Natural killer cell (primary cell): ENCODE measurements at regions not wholly inside any gene's neighbourhood (a gene's known extent, or its start where the extent isn't known, plus 50 kb on each side); places are given as distances from the start of the nearest gene placed in this dataset.

Experiments used
- ATAC-seq, 3 donors: fragments of 150-1000 bp in 2 of 3; fragments of 200-7000 bp in 1 of 3; cut with Tn5 transposase; 1 replicate in 1 of 3; 2 replicates in 2 of 3; pipeline ENCODE4 v1.10.0; 2021; ENCODE audit warnings: mild to moderate bottlenecking in 2 of 3, moderate library complexity in 2 of 3
- DNase-seq, 2 donors: peaks; one replicate each; pipeline versions ENCODE4 v3.0.0 to v3.0.0-alpha.2; 2013 to 2021; ENCODE audit warnings: mixed read lengths in 1 of 2
- H3K27ac ChIP-seq: one replicate; pipeline ENCODE4 v1.5.1; 2013; ENCODE audit warnings: mild to moderate bottlenecking, low read length
- H3K27me3 ChIP-seq: one replicate; pipeline ENCODE4 v1.6.1; 2013; ENCODE audit warnings: low read length; ENCODE audit not compliant: control insufficient read depth, insufficient read depth
- H3K36me3 ChIP-seq: one replicate; pipeline ENCODE4 v1.6.1; 2013; ENCODE audit warnings: low read length; ENCODE audit not compliant: control insufficient read depth, insufficient read depth
- H3K4me1 ChIP-seq: one replicate; pipeline ENCODE4 v1.6.1; 2013; ENCODE audit warnings: low read length; ENCODE audit not compliant: control insufficient read depth, insufficient read depth
- H3K4me3 ChIP-seq: one replicate; pipeline ENCODE4 v1.5.1; 2013; ENCODE audit warnings: low read length
- H3K9me3 ChIP-seq: one replicate; pipeline ENCODE4 v1.6.1; 2013; ENCODE audit warnings: low read length; ENCODE audit not compliant: control insufficient read depth, insufficient read depth
- H3K27ac Mint-ChIP-seq, 2 donors: one replicate each; pipeline ENCODE4 v1.8.0; 2022; ENCODE audit warnings: mild to moderate bottlenecking in 2 of 2, mixed read lengths in 2 of 2, moderate library complexity in 1 of 2
- H3K27me3 Mint-ChIP-seq, 2 donors: one replicate each; pipeline ENCODE4 v1.8.0; 2022; ENCODE audit warnings: low read depth in 2 of 2, mixed read lengths in 2 of 2
- H3K36me3 Mint-ChIP-seq: one replicate; pipeline ENCODE4 v1.8.0; 2022; ENCODE audit warnings: mixed read lengths
- H3K4me1 Mint-ChIP-seq, 2 donors: one replicate each; pipeline ENCODE4 v1.8.0; 2022; ENCODE audit warnings: mixed read lengths in 2 of 2
- H3K4me3 Mint-ChIP-seq: one replicate; pipeline ENCODE4 v1.8.0; 2022; ENCODE audit warnings: mild to moderate bottlenecking, moderate library complexity, mixed read lengths
- H3K9me3 Mint-ChIP-seq, 2 donors: one replicate each; pipeline ENCODE4 v1.8.0; 2022; ENCODE audit warnings: mixed read lengths in 2 of 2
- CTCF ChIP-seq: fragments of 200-600 bp; IDR thresholded peaks from one replicate; pipeline ENCODE4 v1.8.0; 2022; ENCODE audit warnings: antibody characterized with exemption
- WGBS: methylation state at CpG from one replicate; pipeline ENCODE4 v1.1.7; 2013; ENCODE audit warnings: missing lambda C conversion rate; ENCODE audit not compliant: insufficient coverage; 5-methylcytosine and 5-hydroxymethylcytosine counted together
- intact Hi-C: fragments of 100-400 bp; cut with micrococcal nuclease; formaldehyde crosslinking; loops from one replicate; pipeline ENCODE4 v1.14.2; 2022

- DNase-seq (no peak), ATAC-seq (no peak)
- Histone ChIP-seq H3K9me3 (no peaks in the 10 kb centered on the region), H3K27ac (no peak overlapping the region), H3K36me3 (no peaks in the 10 kb centered on the region), H3K4me1 (no peaks in the 10 kb centered on the region), H3K4me3 (no peak overlapping the region), H3K27me3 (peaks cover 2% of the 10 kb centered on the region)
- intact Hi-C loops, result no loop called here
- no peak overlapping the region for H3K4me3 Mint-ChIP-seq
- H3K9me3 Mint-ChIP-seq, result peaks cover 0 to 2% of the 10 kb centered on the region in 2 donors
- TF ChIP-seq CTCF, result no peak
- no peak overlapping the region for H3K27ac Mint-ChIP-seq
- H3K36me3 Mint-ChIP-seq, result no peaks in the 10 kb centered on the region
- no peaks in the 10 kb centered on the region for H3K4me1 Mint-ChIP-seq
- H3K27me3 Mint-ChIP-seq, result peaks cover 19 to 31% of the 10 kb centered on the region in 2 donors
- WGBS, result 90% methylated on average over 7 of the region's 7 CpGs
Measured at GRCh38 chr17:62322313-62322712, 58.0 kb upstream of the EFCAB3 start.

- intact Hi-C loops, result no loop called here
- no peak for DNase-seq
- TF ChIP-seq CTCF, result no peak
- Mint-ChIP-seq H3K27ac (no peak overlapping the region), H3K9me3 (peaks cover 0 to 4% of the 10 kb centered on the region in 2 donors), H3K4me1 (no peaks in the 10 kb centered on the region), H3K27me3 (peaks cover 21 to 37% of the 10 kb centered on the region in 2 donors), H3K4me3 (no peak overlapping the region), H3K36me3 (no peaks in the 10 kb centered on the region)
- Histone ChIP-seq H3K36me3 (no peaks in the 10 kb centered on the region), H3K9me3 (no peaks in the 10 kb centered on the region), H3K4me1 (no peaks in the 10 kb centered on the region), H3K27ac (no peak overlapping the region), H3K4me3 (no peak overlapping the region), H3K27me3 (peaks cover 2% of the 10 kb centered on the region)
- 43% methylated on average over 1 of the region's 1 CpG for WGBS
- no peak for ATAC-seq
Measured at GRCh38 chr17:62321451-62321850, 58.9 kb upstream of the EFCAB3 start.

GRCh38 chr17:62319846-62320245 lies 60.5 kb upstream of the EFCAB3 start:
- peaks cover 21 to 42% of the 10 kb centered on the region in 2 donors for H3K27me3 Mint-ChIP-seq
- H3K27ac Mint-ChIP-seq, result no peak overlapping the region

More at GRCh38 chr17:62319846-62320245, 60.5 kb upstream of the EFCAB3 start:
- H3K27me3 ChIP-seq, result peaks cover 2% of the 10 kb centered on the region
- no peak for DNase-seq
- ATAC-seq, result no peak
- H3K36me3 Mint-ChIP-seq, result no peaks in the 10 kb centered on the region
- WGBS, result 74% methylated on average over 1 of the region's 1 CpG
- H3K9me3 ChIP-seq, result no peaks in the 10 kb centered on the region
- no peak overlapping the region for H3K27ac ChIP-seq
- H3K36me3 ChIP-seq, result no peaks in the 10 kb centered on the region
- peaks cover 0 to 2% of the 10 kb centered on the region in 2 donors for H3K9me3 Mint-ChIP-seq
- intact Hi-C loops, result no loop called here
- no peak for TF ChIP-seq CTCF
- no peaks in the 10 kb centered on the region for H3K4me1 ChIP-seq
- H3K4me1 Mint-ChIP-seq, result no peaks in the 10 kb centered on the region
- no peak overlapping the region for H3K4me3 ChIP-seq
- no peak overlapping the region for H3K4me3 Mint-ChIP-seq
